HG02852 (cell line): ENCODE measurements at regions not wholly inside any gene's neighbourhood (a gene's known extent, or its start where the extent isn't known, plus 50 kb on each side); places are given as distances from the start of the nearest gene placed in this dataset.
"Not testable (repeated sequence)": the region's sequence is repeated elsewhere in the genome, so short reads cannot be mapped to it uniquely, and the experiment has no call there.

ENCODE experiments used
- ATAC-seq: cut with Tn5 transposase; IDR thresholded peaks from one replicate; pipeline ENCODE4 v1.9.1; 2021; ENCODE audit warnings: mild to moderate bottlenecking, moderate library complexity; ENCODE audit not compliant: unreplicated experiment

DNA sequence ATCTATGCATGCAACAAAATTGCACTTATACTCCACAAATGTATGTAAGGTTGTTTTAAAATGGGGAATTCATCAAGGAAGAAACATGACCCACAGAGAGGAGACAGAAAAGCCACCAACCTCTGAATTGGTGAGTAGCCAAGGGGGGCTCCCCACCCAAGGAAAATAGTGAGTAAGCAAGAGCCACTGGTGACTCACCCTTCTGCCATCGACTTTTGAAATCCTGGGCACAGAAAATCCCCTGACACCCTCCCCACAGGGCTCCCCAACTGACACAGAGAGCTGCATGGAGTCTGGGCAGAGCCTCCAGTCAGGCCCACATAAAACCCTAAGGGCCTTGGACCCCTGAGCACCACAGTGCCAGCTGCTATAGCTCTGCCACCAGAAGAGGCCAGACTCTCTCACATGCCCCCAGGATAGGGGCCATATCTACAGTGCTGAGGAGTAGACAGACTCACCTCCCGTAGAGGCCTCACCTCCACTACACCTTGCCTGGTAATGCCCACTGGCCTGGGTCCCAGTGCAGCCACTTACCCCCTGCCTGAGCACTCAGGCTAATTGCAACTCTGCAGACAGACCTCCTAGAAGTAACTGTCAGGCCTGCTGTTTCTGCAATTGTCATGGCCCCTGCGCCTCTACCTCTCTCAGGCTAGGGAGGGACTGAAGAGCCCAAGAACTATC, 244.7 kb upstream of the WSB1 start:
- ATAC-seq: no peak

DNA sequence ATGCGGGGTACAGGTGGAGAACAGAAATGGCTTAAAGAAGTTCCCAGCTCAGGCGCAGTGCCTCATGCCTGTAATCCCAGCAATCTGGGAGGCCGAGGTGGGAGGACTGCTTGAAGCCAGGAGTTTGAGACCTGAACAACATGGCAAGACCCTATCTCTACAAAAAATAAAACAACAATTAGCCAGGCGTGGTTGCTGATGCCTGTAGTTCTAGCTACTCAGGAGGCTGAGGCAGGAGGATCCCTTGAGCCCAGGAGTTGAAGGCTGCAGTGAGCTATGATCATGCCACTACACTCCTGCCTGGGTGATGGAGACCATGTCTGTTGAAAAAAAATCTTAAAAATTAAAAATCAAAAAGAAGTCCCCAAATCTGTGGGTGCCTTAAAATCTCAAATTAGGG, 228.3 kb upstream of the WSB1 start:
- ATAC-seq: no peak

DNA sequence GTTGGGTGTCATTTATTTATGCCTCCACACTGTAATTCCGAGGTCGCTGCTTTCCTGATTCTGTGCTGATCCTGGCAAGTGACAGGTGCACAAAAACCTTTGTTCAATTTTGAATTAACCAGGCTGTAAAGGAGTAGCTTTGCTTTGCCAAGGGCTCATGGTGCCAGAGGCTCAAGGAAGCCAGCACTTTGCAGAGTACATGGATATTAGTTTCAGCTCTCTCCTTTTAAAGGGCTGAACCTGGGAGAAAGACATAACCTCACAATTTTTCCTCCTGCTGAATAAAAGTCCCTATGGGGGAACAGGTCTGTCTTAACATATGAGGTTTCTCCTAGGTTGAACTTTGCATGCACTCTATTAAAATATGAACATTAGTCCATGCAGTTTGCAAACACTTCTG, 227.6 kb upstream of the WSB1 start:
- ATAC-seq: no peak

DNA sequence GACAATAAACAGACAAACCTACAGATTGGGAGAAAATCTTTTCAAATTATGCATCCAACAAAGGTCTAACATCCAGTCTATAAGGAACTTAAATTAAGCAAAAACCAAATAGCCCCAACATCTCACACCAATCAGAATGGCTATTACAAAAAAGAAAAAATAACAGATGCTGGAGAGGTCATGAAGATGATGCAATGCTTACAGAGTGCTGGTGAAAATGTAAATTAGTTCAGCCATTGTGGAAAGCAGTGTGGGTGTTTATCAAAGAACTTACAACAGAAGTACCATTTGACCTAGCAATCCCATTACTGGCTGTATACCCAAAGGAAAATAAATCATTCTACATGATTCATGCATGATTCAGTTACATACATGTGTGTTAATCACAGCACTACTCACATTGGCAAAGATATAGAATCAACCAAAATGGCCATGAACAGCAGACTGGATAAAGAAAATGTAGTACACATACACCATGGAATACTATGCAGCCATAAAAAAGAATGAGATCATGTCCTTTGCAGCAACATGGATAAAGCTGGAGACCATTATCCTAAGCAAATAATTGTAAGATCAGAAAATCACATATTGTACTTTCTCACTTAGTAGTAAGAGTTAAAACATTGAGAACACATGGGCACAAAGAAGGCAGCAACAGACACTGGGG, 223.9 kb upstream of the WSB1 start:
- ATAC-seq: no peak

DNA sequence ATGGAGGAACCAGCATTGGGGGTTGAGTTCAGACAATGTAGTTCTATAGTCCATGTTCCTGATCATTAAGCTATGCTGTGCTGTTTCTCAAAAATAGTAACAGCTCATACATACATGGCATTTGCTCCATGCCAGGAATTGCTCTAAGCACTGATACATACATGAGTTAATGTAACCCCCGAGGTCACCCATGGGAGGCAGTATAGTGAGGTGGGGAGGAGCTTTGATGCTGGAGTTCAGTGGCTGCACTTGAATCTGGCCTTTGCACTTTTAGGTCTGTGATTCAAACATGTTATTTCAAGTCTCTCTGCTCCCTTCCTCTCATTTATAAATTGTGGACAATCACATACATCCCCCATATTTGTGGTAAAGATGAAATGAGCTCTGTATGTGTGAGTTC, 223.1 kb upstream of the WSB1 start:
- no peak for ATAC-seq

DNA sequence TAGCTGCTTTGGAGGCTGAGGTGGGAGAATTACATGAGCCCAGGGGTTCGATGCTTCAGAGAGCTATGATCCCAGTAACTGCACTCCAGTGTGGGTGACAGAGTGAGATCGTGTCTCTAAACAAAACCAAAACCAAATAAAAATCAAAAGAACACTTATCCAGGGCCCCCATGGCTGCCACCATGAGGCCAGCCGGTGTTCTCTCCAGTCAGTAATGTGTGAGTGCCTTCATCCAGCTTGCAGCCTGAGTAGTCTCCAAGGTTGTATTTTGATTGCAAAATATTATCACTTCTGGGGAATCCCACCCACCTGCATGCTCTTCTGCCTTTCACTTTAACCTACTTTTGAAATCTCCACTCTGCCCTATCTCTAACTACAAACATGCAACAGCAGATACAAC, 221.0 kb upstream of the WSB1 start:
- no peak for ATAC-seq

DNA sequence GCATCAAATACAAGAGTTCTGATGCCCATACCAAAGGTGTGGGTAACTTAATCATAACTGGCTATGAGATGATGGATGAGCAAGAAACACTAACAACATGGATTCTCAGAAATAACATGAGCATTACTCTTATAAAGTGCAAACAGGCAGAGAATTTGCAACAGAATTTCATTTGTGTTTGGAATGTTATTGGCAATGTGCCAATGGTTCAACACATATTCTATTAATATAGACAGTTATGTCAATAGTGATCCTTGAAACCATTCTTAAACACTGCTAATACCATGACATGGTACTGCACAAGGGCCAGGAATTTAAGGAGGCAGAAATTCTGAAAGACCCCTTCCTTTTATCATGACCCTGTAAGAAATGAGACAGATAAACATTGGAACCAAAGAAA, 217.1 kb upstream of the WSB1 start:
- ATAC-seq: no peak

DNA sequence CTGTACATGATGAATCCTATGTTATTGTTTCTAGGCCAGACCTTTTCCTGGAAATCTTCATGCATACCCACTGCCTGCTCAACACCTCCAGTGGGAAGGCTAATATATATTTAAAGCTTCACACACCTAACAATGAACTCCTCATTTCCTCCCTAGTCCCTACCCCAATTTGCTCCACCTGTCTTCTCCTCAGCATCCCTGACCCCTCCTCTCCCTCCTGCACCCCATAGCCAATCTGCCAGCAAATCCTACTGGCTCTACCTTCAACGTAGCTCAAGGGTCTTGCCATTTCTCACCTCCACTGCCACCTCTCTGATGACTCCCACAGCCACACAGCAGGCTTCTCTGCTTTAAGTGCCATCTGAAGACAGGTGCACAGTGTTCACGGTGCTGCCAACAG, 215.6 kb upstream of the WSB1 start:
- no peak for ATAC-seq

DNA sequence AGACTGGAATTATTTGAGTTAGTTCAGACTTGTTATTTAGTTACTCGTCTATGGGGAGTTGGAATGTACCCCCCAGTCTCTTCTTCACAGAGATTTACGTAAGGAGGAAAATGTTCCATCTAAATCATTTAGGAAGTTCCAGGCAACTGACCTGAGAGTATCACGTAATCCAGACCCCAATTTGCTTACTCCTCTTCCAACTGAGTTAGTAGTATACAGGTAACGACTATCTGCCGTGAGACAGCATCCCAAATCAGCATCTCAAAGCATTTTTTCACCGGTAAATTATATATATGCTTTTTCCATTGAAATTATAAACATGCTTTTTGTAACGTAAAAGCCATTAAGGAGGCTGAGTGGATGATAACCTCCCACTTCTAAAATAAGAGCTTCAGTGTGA, 214.3 kb upstream of the WSB1 start:
- no peak for ATAC-seq

DNA sequence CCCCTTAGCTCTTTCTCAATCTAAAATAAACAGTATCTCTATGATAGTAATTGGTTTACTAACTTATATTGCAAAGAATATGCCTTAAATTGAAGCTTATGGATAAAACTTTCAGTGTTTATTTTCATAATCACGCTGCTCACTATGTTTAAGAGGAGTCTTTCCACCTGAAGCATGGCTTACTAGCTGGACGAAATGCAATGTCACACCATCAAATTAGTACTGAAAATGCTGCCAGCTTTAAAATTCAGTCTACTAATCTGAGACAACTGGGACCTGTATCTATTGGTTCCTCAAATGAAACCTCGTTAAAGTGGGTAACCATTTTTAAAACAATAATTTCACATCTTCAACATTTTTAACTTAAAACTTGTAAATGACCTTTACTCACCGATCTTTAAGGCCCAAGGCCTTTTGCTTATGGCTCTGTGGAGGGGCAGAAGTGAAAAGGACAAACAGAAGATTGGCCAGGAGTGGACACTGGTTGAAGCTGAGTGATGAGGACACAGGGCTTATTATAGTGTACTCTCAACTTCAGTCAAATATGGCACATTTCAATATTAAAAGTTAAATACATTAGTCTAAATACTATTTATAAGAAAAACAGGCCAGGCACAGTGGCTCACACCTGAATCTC, 212.8 kb upstream of the WSB1 start:
- ATAC-seq: no peak

DNA sequence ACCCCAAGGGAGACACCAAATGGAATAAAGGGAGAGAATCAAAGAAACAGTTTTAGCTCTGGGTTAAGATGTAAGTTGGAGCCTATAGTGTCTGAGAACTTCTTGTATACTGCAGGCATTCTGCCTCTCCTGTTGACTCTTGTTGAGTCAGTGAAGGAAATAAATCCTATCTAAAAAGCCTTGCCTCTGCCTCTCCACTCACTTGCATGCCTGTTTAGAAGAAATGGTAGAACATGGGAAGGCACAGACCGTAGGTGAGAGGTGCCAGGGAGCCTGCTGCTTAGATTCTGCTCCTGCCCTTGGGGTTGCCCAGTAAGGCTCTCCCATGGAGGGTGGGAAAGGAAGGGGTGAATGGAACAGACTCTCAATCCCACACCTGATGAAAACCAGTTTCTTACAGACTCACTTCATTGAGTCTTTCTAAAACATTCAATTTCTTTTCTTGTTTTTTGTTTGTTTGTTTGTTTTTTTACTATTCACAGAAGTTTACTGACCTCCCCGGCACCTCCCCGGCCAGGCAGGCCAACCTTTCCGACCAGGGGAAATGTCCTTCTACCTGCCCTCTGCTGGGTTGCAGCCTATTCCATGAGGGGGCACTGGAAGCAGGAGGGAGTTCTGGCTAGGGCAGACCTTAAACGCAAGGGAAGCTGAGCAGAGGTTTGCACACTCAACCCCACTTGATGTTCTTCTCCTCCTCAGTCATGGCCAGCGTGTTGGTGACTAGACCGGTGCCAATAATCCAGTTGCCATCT, 211.7 kb upstream of the WSB1 start:
- ATAC-seq: no peak

DNA sequence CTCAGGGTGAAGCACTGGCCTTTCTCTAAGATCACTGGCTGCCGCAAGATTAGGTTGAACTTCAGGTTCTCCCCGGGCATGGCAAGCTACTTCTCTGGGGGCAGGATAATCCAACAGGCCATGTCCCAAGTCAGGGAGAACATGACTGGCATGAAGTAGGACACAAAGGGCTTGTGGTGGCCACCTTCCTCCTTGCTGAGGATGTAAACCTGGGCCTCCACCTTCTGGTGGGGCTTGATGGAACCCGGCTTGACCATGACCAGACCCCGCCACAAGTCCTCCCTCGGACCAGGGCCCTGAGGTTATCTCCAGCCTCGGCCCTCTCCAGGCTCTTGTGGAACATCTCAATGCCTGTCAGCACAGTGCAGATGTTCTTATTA, 211.1 kb upstream of the WSB1 start:
- ATAC-seq: no peak

DNA sequence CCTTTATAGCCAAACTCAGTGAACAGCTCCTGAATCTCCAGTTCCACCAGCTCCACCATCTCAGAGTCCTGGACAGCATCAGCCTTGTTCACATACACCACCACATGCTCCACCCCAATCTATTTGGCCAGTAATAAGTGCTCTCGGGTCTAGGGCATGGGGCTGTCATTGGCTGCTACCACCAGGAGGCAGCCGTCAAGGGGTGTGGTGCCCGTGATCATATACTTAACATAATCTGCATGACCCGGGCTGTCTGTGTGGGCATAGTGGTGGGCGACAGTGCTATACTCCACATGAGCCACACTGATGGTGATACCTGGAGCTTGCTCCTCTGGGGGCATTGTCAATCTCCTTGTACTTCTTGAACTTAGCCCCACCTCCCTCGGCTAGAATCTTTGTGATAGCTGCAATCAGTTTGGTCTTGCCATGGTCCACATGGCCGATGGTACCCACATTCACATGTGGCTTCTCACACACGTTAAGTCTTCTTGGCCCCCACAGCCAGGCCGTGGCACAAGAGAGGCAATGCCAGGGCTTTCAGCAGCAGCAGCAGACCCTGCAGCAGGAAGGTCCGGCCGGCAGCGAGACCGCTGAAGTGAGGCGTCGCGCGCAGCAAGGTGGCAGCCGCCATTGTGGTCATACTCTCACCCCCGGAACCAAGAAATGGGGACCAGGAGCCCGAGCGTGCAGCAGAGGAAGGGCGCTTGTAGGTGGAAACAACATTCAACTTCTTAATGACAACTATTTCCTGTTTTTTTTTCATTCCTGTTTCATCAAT, 210.3 kb upstream of the WSB1 start:
- ATAC-seq: no peak

DNA sequence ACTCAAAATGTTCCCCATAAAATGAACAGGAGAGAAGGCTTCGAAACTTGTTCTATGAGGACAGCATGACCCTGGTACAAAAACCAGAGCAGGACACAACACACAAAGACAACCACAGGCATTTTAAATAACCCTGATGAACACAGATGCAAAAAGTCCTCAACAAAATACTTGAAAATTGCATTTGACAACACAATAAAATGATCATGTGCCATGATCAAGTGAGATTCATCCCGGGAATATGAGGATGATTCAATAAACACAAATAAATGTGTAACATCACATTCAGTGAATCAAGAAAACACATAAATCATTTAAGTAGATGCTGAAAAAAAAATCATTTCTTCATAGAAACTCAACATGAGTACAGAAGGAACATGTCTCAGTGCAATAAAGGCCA, 208.4 kb upstream of the WSB1 start:
- ATAC-seq: no peak

DNA sequence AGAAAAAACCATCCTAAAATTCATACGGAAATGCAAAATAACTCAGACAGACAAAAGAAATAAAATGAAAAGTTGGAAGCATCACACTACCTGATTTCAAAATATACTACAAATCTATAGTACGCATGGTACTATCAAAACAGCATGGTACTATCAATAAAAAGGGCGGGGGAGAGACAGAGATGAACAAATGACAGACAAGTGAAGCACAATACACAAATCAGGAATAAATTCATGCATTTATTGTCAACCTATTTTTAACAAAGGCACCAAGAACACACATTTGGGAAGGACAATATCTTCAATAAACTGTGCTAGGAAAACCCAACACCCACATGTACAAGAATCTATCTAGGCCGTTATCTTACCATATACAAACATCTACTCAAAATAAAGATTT, 207.4 kb upstream of the WSB1 start:
- ATAC-seq: no peak

DNA sequence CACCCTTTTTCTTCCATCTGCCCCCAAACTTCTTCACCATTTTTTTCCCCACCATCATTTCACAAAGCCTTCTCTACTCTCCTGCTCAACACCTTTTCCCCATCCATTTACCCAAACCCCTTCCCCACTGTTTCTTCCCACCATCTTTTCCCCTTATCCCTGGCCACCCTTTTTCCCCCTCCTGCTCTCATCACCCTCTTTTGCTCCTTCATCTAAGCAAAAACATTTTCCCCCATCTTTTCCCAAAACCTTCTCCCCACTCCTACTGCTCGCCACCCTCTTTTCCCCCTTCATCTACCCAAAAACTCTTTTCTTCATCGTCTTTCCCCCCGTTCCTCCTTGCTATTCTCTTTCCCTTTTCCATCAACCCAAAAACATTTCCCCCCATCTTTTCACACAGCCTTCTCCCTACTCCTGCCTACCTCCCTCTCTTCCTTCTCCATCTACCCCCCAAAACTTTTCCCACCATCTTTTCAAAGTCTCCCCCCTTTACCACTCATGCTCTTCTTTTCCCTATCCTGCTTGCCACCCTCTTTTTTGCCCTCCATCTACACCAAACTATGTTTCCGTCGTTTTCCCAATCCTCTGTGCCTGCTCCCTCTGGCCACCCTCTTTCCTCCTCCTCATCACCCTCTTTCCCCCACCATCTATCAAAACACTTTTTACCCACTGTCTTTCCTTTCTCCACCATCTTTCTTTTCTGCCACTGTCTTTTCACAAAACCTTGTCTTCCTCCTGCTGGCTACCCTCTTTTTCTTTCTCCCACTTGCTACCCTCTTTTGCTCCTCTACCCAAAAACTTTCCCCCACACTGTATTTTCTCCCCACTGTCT, 205.8 kb upstream of the WSB1 start:
- ATAC-seq: no peak

DNA sequence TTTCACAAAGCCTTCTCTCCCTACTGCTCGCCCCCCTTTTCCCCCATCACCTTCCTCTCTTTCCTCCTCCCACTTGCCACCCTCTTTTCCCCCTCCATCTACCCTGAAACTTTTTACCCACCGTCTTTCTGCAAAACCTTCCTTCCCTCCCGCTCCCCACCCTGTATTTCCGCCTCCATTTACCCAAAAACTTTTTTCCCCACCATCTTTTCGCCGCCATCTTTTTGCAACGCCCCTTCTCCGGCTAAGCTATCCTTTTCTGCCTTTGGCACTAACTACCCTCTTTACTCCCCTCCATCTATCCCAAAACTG, 205.2 kb upstream of the WSB1 start:
- no peak for ATAC-seq

DNA sequence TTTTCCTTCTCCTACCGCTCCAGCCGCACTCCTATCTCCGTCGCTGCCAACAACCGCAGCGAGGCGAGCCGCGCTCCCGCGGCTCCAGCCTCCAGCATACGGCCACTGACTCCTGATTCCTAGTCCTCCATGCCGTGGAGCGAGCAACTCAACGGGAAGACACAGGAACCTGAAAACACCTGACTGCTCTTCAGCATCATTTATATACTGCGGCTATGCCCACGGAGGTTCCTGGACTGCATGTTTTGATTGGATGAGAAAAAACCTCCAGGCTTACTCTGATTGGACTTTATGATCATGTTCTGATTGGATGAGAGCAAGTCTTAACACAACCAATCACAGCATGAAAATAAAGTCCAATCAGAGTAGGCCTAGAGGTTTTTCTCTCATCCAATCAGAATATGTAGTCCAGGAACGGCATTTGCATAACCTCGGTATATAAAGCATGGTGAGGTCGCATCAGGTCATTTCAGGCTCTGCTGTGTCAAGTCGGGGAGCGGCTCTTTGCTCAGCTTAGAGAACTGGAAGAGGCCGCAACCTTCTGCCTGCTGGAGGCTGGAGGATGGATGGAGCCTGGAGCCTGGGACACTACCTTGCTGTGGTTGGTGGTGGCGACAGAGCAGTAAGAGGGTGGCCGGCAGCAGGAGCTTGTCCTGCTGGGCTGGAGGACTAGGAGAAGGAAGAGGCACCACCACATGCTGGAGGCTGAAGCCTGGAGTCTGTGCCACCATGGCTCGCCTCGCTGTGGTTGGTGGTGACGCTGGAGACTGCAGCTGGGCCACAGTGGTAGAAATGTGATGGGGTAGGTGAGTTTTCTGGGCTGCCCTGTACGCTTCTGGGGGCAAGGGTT, 204.6 kb upstream of the WSB1 start:
- ATAC-seq: not testable (repeated sequence)

DNA sequence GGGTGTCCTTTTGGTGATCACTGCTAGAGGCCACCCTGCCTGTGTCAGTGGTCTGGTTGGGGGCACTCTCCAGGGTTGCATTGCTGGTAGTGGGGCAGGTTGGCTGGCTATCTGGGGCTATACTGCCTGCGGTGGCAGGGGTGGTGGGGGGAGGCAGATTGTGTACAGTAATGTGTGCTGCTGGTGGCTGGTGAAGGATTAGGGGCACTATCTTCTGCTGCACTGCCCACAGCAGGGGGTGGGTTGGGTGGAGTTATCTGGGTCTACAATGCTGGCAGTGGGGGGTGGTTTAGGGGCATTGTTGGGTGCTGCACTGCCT, 204.0 kb upstream of the WSB1 start:
- no peak for ATAC-seq
